Ascending aorta (tissue), 2 donors: ENCODE measurements at regions not wholly inside any gene's neighbourhood (a gene's known extent, or its start where the extent isn't known, plus 50 kb on each side); places are given as distances from the start of the nearest gene placed in this dataset.

Experiments used
- DNase-seq, 2 donors: peaks; one replicate each; pipeline ENCODE4 v3.0.0-alpha.2; 2019; ENCODE audit warnings: low spot score in 2 of 2
- H3K27ac ChIP-seq, 2 donors: fragments of 200-600 bp; sonication (generic); one replicate each; pipeline ENCODE4 v1.5.1; 2016 to 2017; ENCODE audit warnings: mild to moderate bottlenecking in 1 of 2
- H3K27me3 ChIP-seq: fragments of 200-600 bp; sonication (generic); one replicate; pipeline ENCODE4 v1.5.1; 2017
- H3K36me3 ChIP-seq, 2 donors: fragments of 200-600 bp; sonication (generic); one replicate each; pipeline ENCODE4 v1.5.1; 2016
- H3K4me1 ChIP-seq, 2 donors: fragments of 200-600 bp; sonication (generic); one replicate each; pipeline ENCODE4 v1.5.1; 2016 to 2017; ENCODE audit warnings: mild to moderate bottlenecking in 1 of 2
- H3K4me3 ChIP-seq, 2 donors: fragments of 200-600 bp; sonication (generic); one replicate each; pipeline ENCODE4 v1.5.1; 2016 to 2017; ENCODE audit warnings: mild to moderate bottlenecking in 1 of 2
- H3K9me3 ChIP-seq, 2 donors: fragments of 200-600 bp; sonication (generic); one replicate each; pipeline ENCODE4 v1.5.1; 2016
- CTCF ChIP-seq, 3 experiments: fragments of 200-600 bp in 2 of 3; fragments of 450-650 bp in 1 of 3; sonication (generic) in 2 of 3; IDR thresholded peaks; one replicate each; pipeline ENCODE4 v1.5.1; 2016 to 2019; ENCODE audit warnings: antibody characterized with exemption in 3 of 3, mild to moderate bottlenecking in 1 of 3, moderate library complexity in 1 of 3
- intact Hi-C: fragments of 100-400 bp; cut with DNase I; formaldehyde crosslinking; loops from one replicate; pipeline ENCODE4 v1.15.1; 2023

GRCh38 chr22:48496226-48496845 is 1331.3 kb downstream of the BRD1 start:
- no peak for TF ChIP-seq CTCF (IDR thresholded peaks at IDR 0.05)
- Histone ChIP-seq H3K27me3 (no peaks in the 10 kb centered on the region), H3K36me3 (no peaks in the 10 kb centered on the region), H3K4me3 (no peak overlapping the region), H3K27ac (no peak overlapping the region), H3K4me1 (no peaks in the 10 kb centered on the region), H3K9me3 (no peaks in the 10 kb centered on the region)
- intact Hi-C loops: no loop called here
- no peak for DNase-seq

- no peaks in the 10 kb centered on the region for H3K9me3 ChIP-seq
- DNase-seq: peak in 1 of 2 donors; percentile 41
- H3K4me3 ChIP-seq: no peak overlapping the region
- intact Hi-C loops: no loop called here
- no peak overlapping the region for H3K27ac ChIP-seq
- no peak for TF ChIP-seq CTCF (IDR thresholded peaks at IDR 0.05)
- no peaks in the 10 kb centered on the region for H3K27me3 ChIP-seq
- H3K36me3 ChIP-seq: no peaks in the 10 kb centered on the region
- no peaks in the 10 kb centered on the region for H3K4me1 ChIP-seq
Measured at GRCh38 chr22:48495751-48496080, 1332.0 kb downstream of the BRD1 start.

- Histone ChIP-seq H3K27ac (no peak overlapping the region), H3K36me3 (no peaks in the 10 kb centered on the region), H3K27me3 (peaks cover 6% of the 10 kb centered on the region), H3K9me3 (no peaks in the 10 kb centered on the region), H3K4me1 (no peaks in the 10 kb centered on the region), H3K4me3 (no peak overlapping the region)
- peak in 1 of 2 donors; percentile 58 for DNase-seq
- no peak for TF ChIP-seq CTCF (IDR thresholded peaks at IDR 0.05)
- intact Hi-C loops: no loop called here
Measured at GRCh38 chr22:48494968-48495750, 1332.5 kb downstream of the BRD1 start.

- intact Hi-C loops: no loop called here
- Histone ChIP-seq H3K9me3 (no peaks in the 10 kb centered on the region), H3K36me3 (no peaks in the 10 kb centered on the region), H3K4me1 (no peaks in the 10 kb centered on the region), H3K4me3 (no peak overlapping the region), H3K27me3 (peaks cover 13% of the 10 kb centered on the region), H3K27ac (no peak overlapping the region)
- TF ChIP-seq CTCF (IDR thresholded peaks at IDR 0.05): no peak
- DNase-seq: peak in 1 of 2 donors; percentile 51
Measured at GRCh38 chr22:48494256-48494967, 1333.3 kb downstream of the BRD1 start.

GRCh38 chr22:48493733-48494132 is 1333.9 kb downstream of the BRD1 start:
- peaks cover 13% of the 10 kb centered on the region for H3K27me3 ChIP-seq
- no peak for TF ChIP-seq CTCF (IDR thresholded peaks at IDR 0.05)
- peak in 1 of 2 donors; percentile 22 for DNase-seq
- H3K36me3 ChIP-seq: no peaks in the 10 kb centered on the region
- no peak overlapping the region for H3K4me3 ChIP-seq
- intact Hi-C loops: no loop called here
- no peak overlapping the region for H3K27ac ChIP-seq
- no peaks in the 10 kb centered on the region for H3K4me1 ChIP-seq
- H3K9me3 ChIP-seq: no peaks in the 10 kb centered on the region
